GM04503 (cell line): ENCODE measurements at regions not wholly inside any gene's neighbourhood (a gene's known extent, or its start where the extent isn't known, plus 50 kb on each side); places are given as distances from the start of the nearest gene placed in this dataset.

Source experiments
- DNase-seq: peaks from one replicate; pipeline ENCODE4 v3.0.0-alpha.2; 2012; ENCODE audit warnings: low read depth

DNA sequence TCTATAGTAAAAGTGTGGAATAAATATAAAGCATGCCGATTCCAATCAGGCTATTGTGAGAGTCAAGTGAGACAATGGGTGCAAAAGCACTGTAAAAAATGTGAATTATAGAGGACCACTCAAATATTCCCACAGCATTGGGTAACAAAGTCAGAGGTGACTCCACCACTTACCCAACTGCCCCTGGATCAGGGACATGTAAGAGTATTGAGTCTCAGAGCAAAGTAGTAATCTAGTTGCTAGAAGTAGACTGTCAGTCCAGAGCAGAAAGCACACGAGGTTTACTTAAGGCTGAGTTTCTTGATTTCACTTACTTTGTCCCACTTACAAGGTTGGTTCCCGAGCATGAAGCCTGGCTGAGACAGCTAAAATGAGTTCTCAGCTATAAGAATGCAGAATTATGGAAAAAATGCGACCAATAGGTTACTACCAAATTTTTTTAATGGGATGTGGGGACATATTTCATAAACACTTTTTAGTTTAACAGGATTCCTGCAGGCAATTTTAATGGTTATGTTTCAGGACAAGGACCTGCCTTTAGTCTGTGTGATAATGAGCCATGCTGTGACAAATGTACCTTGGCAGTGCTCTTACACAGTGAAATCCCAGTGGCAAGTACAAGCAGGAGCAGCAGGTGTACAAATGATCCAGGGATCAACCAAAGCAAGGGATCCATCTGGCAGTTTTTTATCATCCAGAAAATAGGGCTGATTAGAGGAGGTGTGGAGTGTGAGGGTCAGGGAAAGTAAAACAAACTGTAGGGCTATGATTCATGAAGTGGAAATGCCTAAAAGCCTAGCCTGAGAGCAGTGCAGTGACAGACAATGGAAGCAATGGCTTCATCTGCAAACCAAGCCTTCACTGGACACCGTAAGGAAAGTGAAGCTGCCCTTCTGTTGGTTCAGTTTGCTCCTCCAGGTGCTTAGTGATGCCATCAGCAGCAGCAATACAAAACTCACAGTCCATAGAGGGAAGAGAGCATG is 156.2 kb upstream of the SPAG17 start:
- DNase-seq: no peak

DNA sequence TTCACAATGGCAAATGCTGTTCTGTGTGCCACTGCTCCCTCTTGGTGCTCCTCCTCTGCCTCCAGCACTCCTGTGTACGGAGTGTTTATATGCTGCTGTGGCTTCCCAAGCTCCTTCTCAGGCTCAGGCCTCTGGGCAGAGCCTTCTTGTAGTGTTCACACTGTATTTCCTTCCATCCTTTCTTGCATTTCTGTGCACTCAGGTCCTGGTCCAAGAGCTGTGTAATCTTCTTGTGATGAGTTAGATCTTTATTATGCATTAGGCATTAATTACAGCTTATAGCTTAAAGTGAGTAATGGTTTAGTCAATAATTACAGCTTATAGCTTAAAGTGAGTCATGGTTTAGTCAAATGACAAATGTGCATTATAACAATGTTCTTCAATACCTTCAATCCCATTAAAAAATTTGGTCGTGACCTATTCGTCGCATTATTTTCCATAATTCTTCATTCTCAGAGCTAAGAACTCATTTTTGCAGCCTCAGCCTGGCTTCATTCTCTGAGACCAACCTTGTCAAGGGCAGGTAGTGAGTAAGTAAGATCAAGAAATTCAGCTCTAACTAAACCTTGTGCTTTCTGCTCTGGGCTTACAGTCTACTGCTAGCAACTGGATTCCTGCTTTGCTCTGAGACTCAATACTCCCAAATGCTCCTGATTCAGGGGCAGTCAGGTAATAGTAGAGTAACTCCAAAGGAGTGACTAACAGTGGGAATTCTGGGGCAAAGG is 154.5 kb upstream of the SPAG17 start:
- no peak for DNase-seq

DNA sequence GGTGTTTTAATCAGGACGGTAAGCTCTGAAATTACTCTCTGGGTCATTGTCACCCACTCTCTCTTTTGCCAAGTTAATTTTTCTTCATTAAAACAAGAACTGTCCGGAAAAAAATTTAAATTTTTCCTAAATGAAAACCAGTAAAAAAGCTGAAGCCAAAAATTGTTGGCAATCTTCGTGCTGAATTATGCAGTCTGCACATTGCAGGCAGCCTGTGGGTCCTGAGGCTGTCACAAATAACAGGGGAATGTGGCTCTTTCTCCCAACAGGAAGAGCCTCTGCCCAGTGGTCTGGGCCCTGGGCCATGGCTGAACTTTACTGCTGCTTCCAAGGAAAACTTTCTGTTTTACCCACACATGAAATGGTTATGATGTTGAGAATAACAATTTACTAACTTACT is 153.9 kb upstream of the SPAG17 start:
- DNase-seq: no peak

DNA sequence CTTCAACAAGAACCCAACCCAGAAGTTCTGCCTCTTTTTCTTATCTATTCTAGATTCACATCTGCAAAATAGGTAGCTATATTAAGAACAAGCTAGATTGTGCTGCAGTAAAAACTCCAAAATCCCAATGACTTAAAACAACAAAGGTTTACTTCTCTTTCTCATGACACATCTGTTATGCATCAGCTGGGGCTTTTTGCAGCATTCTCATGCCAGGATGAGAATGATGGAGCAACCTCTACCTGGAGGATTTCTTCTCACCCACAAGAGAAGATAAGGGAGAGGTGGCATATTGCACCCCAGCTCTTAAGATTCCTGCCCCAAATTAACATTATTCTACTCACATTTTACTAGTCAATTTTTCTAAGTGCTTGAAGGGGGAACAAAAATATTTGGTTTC is 152.3 kb upstream of the SPAG17 start:
- no peak for DNase-seq

DNA sequence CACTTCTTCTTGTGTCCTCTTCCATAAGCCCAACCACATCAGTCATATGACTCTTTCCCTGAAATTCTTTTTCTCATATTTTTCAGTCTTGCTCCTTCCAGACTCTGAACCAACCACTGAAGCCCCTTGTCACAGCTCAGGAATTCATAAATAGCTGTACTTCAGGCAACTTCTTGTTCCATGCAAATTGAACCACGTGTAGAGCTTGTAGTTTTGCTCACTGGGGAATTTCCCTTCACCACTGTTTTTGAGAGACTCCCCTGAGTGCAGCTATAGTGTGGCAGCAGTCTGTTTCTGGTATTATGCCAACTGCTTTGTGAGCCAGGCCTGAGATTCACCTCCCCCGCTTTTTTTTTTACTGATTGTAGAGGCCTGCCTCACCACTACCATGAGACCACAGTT is 150.3 kb upstream of the SPAG17 start:
- peak; percentile 72 for DNase-seq

DNA sequence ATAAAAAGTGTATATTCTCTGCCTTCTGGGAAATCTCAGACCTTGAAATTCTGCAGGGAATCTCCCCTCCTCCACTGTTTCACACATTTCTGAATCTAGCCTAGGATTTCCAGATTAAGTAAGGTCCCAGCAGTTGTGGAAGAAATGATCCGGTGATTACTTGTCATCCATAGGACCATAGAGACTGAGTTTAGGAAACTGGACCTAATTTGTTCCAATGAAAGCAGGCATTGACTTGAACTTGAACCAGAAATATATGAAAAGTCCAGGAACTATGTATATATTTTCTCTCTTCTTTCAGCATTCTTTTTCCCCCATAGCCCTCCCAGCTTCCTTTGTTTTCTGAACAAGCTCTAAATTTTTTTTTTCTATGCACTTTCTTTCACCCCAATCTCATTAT is 149.5 kb upstream of the SPAG17 start:
- no peak for DNase-seq

DNA sequence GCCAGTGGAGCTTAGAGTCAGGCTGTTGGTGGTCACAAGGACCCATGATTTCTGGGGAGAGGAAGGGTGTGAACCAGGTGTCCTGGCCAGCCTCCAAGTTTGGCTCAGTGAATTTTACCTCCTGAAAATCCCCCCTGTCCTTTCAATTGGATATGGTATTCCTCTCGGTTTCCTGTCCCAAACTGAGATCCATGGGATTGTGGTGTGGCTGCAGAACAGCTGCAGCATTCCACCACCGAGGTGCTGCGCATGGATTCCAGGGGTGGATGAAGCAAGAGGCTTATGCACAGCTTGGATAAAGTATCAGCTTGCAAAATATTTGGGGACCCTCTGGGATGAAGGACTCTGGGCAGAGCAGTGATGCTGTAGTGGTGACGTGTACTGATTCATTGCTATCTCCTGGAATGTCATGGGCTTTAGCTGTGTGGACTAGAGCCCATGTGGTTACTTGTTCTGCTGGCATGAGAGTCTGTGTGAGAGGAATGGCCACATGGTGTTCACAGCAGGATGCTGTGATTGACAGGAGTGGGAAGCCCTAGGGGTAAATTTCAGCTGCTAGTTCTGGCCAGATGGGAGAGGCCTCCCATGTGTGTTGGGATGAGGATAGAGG is 148.7 kb upstream of the SPAG17 start:
- DNase-seq: no peak

DNA sequence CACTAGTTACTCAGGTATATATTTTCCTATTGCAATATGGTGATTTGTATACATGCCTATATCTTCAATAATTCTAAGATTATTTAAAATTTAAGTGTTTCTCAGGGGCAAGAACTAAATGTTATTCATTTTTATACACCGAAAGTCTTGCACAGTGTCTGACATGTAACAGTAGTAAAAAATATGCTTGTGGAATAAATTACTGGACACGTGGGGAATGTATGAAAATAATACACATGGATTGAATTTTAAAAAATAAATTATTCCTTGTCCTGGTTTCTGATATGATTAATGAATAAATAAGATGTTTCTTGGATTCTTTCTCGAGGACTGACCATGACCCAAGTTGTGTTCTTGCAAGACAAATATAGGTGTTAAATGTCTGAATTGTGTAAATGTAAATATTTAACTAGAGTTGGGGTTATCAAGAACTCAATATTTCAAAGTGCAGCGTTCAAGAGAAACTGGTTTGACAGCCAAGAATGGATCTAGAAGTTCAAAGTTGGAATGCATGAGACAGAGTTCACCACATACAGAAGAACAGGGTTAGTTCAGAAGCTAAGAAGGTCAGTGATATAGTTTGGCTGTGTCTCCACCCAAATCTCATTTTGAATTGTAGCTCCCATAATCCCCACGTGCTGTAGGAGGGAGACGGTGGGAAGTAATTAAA is 142.1 kb upstream of the SPAG17 start:
- DNase-seq: no peak

DNA sequence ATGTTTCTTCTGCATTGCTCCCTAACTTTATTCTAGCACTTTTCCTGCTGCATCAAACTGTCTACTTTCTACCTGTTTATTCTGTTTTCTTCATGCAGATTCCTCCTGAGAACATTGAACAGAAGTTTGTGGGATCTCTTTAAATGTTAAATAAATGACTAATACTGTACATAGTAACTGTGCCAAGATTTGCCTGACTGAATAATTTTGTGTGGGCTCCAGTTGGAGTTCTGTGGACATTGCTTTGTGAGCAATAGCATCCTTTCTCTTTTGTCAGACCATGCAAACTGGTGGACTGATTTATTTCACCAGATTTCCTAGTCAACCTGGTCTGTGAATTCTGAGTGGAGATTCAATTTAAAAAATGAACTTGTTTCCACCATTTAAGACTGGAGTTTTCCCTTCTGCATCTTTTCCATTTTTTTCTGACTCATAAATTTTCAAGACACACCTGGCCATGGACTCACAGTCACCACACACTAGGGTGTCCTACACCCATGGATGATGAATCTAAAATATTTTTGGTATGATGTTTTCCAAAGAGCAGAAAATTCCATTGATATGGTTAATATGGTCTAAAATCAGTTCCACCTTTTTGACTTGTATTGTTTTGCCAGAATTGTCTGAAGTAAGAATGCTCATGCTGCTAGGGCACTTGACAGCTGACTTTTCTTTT is 140.7 kb upstream of the SPAG17 start:
- no peak for DNase-seq

DNA sequence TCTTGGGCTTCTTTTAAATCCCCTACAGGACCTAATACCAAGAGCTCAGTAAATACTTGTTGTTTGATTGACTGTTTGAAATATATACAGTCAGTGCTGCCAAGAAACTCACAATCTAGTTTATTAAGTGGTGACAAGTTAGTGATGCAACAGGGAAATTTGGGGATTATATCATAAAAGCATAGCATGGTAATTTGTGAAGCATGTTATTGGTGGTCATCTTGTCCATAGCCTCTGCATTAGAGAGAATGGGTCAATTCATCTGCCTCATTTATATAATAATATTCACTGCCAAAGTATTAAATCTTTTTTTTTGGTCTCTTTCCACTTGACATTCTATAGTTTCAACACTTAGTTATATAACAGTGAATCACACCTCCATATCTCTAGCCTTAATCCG is 138.2 kb upstream of the SPAG17 start:
- no peak for DNase-seq

DNA sequence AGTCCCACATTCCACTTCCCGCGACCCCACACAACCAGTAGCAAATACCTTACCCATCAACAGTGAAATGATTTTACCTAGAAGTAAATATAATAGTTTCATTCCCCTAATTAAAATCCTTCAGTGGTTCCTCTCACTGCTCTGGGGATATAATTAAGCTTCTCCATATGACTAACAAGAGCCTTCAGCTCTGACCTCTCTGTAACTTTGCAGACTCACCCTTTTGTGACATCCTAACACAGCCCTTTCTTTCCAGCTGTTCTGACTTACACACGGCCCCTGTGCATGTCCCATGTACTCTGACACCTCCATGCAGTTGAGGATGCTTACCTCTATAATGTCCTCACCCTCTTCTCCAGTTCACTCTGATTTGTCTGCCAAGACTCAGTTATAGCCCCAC is 137.3 kb upstream of the SPAG17 start:
- no peak for DNase-seq

DNA sequence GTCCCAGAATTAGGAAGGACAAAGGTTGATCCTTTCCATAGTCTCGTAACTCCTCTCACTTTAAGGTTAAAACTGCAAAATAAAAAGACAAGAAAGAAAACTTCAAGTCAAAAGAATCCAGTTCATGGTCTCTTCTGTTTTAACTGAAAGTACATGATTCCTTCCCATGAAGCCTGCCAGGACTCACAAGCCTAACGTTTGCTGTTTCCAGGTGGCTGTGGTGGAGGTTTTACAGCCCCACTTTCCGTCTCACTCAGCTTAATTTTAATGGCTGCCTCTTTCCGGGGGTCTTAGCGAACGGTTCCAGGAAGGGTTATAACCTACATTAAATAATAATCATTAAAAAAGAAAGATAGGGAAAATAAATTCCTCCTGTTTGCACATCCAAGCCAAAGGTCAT is 136.8 kb upstream of the SPAG17 start:
- no peak for DNase-seq

DNA sequence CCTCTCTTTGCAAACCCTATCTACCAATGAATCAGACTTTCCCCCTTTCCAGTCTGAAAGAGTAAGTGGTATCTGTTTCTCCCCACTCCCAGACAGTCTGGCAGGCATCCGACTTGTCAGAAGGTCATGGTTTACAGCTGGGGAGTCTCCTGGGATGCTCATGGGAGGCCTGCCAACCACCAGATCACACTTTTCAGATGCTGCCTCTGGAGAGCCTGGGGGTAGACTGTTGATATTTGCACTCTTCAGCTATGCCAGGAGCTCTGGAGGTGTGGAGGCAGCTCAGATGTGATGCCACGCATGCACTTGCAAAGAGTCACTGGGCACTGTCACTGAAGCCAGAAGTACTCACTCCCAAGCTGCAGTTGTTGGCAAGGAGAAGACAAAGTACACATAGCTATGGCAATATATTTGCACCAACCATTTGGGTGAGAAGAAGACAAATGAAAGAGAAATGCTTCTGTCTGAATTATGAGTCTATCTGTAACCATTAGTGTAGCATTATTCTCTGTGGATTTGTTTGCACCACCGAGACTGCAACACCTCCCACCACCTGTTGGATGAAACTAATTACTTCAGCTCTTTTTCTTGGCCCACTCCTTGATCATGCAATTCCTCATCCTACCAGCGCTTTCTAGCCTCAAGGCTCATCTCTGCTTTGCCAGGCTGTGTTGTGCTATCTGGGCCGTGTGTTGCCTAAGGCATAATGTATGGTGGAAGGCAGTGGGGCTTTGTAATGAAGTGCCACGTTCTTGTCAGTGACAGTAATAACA is 133.0 kb upstream of the SPAG17 start:
- DNase-seq: no peak

DNA sequence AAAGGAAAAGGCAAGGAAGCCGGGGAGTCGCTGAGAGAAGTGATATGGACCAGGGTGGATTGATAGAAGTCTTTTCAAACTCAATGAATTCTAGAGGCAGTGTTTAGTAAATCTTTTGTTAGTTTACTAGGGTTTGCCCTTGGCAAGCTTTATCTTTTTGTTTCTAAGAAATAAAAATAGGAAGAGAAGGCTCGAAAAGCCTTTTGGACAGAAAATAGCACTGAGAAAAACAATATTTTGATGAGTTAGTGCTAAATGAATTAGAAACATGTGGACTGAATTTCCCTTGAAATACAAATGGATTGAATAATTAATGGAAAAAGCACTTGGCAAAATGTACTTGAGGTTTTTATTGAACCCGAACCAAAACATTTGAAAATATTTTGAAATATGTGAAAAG is 121.8 kb upstream of the SPAG17 start:
- no peak for DNase-seq

DNA sequence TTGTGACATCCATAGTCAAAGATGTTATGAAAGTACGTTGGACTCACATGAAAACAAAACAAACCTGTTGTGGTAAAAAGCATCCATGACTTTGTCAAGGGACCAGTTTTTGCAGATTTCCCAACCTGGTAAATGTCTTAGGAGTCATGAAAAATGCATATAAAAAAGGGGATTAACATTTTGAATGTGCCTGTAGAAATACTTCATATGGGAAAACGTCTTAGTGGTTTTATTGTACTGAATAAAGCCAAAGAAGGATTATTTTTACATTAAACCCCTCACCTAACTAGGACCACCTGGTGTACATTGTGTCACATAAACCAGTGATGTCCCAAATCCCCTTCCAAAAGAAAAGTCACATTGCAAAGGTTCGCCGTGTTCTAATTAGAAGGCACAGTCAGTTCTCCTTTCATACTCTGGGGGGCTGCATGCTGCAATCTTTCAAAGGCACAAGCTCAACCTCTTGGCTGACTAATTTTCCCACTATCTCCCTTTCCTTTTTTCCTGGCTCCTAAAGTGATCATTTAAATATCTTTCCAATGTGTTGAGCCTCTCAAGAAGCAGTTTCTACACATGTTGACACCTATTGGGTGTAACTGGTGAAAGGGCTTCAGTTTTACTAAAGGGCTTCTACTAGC is 119.8 kb upstream of the SPAG17 start:
- no peak for DNase-seq

DNA sequence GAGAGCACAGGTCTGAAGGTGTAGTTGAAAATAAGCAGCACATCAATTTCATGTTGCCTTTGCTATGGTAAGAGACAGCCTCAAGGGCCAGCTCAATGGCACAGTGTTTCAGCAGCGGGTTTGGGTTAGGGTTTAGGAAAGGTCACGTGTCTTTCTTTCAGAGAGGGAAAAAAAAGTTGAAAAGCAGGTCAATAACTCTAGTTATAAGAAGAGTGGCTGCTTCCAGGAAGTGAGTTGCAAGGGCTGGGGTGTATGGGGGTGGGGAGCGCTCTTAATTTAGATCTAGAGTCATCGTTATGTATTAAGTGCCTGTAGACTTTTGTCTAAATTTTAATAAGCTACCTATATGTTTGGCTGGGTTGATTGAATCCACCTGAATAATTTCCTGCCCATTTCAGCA is 118.5 kb upstream of the SPAG17 start:
- DNase-seq: no peak

DNA sequence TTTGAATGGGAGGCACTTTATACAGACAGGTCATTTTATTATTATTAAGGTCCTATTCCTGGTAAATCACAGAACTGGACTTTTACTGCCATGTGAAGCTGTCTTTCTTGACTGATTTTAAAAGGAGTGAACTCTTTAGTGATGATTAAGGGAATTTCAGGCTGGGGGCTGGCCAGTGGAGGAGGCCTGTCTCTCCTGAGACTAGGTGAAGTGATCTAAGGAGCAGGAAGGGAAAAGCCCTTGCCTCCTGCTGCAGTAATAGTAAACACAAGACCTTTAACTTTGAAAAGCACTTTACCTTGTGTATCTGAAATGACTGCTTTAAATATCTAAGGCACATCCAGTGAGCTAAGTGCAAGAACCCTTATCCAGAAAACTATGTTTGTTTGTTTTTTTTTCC is 118.0 kb upstream of the SPAG17 start:
- no peak for DNase-seq

DNA sequence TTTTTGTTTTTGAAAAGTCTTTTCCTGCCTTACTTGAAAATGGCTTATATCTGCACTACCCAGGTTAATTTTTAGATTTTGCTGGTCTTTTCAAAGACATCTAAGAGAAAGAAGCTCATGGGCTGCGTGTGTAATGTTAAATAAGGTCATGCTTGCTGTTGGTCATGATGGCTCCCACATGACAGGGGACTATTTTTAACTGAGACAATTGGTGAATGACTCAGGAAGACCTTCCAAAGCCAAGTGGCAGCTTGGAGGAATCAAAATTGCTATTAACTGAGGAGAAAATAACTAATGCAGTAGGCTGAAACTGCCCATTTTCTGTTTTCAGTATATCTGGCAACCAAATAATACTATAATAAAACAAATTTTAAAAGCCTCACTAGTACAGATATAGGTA is 117.1 kb upstream of the SPAG17 start:
- DNase-seq: no peak

DNA sequence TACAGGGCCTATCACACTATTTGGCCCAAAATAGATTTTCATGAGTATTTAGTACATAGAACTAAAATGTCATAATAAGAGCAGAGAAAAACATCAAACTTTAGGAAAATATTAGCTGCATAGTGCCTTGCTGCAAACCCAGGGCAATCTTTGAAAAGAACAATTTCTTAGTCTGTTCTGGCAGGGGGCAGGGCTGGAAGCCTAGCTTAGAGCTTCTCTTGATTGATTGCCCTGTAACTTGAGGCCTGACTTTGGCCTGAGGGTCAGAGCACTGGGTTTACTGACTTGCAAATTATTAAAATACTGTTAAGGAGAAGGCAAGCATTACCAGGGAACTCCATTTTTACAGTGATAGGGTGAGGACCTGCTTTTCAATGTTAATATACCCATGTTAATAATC is 115.8 kb upstream of the SPAG17 start:
- DNase-seq: no peak

DNA sequence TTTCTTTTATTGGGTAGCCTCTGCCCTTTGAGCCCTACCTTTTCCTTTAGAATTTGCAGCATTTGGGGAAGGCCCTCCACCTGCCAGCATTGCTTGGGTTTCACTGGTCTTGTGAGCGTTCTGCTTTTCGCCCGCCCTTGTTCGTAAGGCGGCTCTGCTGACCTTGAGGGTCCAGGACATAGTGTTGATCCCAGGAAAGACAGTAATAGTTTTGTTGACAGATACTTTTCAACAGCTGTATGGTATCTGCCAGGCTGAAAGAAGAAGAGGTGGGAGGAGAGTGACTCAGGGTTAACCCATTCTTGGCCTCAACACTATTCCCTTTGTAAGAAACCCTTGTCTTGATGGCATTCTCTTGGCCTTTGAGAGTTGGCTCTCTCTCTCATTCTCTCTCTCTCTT is 113.4 kb upstream of the SPAG17 start:
- no peak for DNase-seq

DNA sequence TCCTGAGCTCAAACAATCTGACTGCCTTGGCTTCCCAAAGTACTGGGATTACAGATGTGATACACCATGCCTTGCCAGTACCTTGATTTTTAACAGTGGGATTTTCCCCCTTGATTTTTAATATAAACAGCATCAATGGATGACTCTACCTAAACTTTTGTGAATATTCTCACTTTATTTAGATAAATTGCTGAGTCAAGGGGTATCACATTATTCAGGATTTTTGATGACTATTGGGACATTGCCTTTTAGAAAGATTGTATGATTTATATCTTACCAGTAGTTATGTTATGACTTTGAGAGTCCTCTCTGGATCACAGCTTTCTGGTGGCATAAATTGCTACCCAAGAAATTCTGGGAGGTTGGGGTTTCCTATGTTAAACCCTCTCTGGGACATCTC is 112.5 kb upstream of the SPAG17 start:
- DNase-seq: no peak
